Prostate gland (tissue), 2 donors: ENCODE measurements at regions not wholly inside any gene's neighbourhood (a gene's known extent, or its start where the extent isn't known, plus 50 kb on each side); places are given as distances from the start of the nearest gene placed in this dataset.

Experiments
- DNase-seq: peaks from one replicate; pipeline ENCODE4 v3.0.0-alpha.2; 2019; ENCODE audit warnings: low spot score
- H3K27ac ChIP-seq, 2 donors: fragments of 200-600 bp; sonication (generic); 2 replicates each; pipeline ENCODE4 v1.5.1; 2017 to 2019
- H3K27me3 ChIP-seq: fragments of 200-600 bp; sonication (generic); replicated peaks from 2 replicates; pipeline ENCODE4 v1.5.1; 2019; ENCODE audit not compliant: insufficient read depth
- H3K36me3 ChIP-seq, 2 donors: fragments of 200-600 bp; sonication (generic); 1 replicate in 1 of 2; 2 replicates in 1 of 2; pipeline versions ENCODE4 v1.5.1 to v1.8.1; 2017 to 2019
- H3K4me1 ChIP-seq: fragments of 200-600 bp; sonication (generic); replicated peaks from 2 replicates; pipeline ENCODE4 v1.5.1; 2019
- H3K4me3 ChIP-seq, 2 donors: fragments of 200-600 bp; sonication (generic); 2 replicates each; pipeline ENCODE4 v1.5.1; 2017 to 2019
- H3K9me3 ChIP-seq: fragments of 200-600 bp; sonication (generic); 2 replicates; pipeline ENCODE4 v1.5.1; 2017
- CTCF ChIP-seq, 4 experiments: fragments of 200-600 bp in 2 of 4; fragments of 450-650 bp in 2 of 4; sonication (generic) in 2 of 4; IDR thresholded peaks; 1 replicate in 3 of 4; 2 replicates in 1 of 4; pipeline ENCODE4 v1.5.1; 2016 to 2019; ENCODE audit warnings: antibody characterized with exemption in 4 of 4, mild to moderate bottlenecking in 2 of 4, moderate library complexity in 2 of 4
- POLR2A ChIP-seq: fragments of 450-650 bp; IDR thresholded peaks from one replicate; pipeline ENCODE4 v1.6.1; 2016; ENCODE audit warnings: antibody characterized with exemption, mild to moderate bottlenecking
- POLR2AphosphoS5 ChIP-seq: sonication (generic); formaldehyde crosslinking; IDR thresholded peaks from one replicate; pipeline ENCODE4 v1.6.1; 2017; ENCODE audit warnings: antibody characterized with exemption
- WGBS: methylation state at CpG from one replicate; pipeline ENCODE4 v1.1.5; 2018; 5-methylcytosine and 5-hydroxymethylcytosine counted together
- intact Hi-C: fragments of 100-400 bp; cut with DNase I; formaldehyde crosslinking; loops from one replicate; pipeline ENCODE4 v1.14.2; 2022

- WGBS, result 43% methylated on average over 9 of the region's 9 CpGs
- Histone ChIP-seq H3K4me1 (no peaks in the 10 kb centered on the region), H3K36me3 (no peaks in the 10 kb centered on the region), H3K4me3 (no peak overlapping the region), H3K9me3 (no peaks in the 10 kb centered on the region), H3K27ac (no peak overlapping the region), H3K27me3 (no peaks in the 10 kb centered on the region)
- intact Hi-C loops, result no loop called here
- no peak for DNase-seq
- TF ChIP-seq POLR2A (no peak), POLR2AphosphoS5 (no peak), CTCF (IDR thresholded peaks at IDR 0.05) (no peak)
These were observed 111.6 kb downstream of the FAM53A start for GRCh38 chr4:1572521-1572920.

GRCh38 chr4:1572010-1572385 is 112.1 kb downstream of the FAM53A start:
- intact Hi-C loops, result no loop called here
- Histone ChIP-seq H3K4me3 (no peak overlapping the region), H3K4me1 (no peaks in the 10 kb centered on the region), H3K36me3 (no peaks in the 10 kb centered on the region), H3K9me3 (no peaks in the 10 kb centered on the region), H3K27me3 (no peaks in the 10 kb centered on the region), H3K27ac (no peak overlapping the region)
- WGBS, result 35% methylated on average over 10 of the region's 10 CpGs
- DNase-seq, result no peak
- no peak for TF ChIP-seq POLR2AphosphoS5
- no peak for TF ChIP-seq CTCF (IDR thresholded peaks at IDR 0.05)
- TF ChIP-seq POLR2A, result no peak

- Histone ChIP-seq H3K27me3 (no peaks in the 10 kb centered on the region), H3K4me3 (no peak overlapping the region), H3K27ac (no peak overlapping the region), H3K9me3 (no peaks in the 10 kb centered on the region), H3K36me3 (no peaks in the 10 kb centered on the region), H3K4me1 (no peaks in the 10 kb centered on the region)
- intact Hi-C loops, result no loop called here
- WGBS, result 87% methylated on average over 19 of the region's 22 CpGs
- DNase-seq, result no peak
- TF ChIP-seq CTCF (IDR thresholded peaks at IDR 0.05) (no peak), POLR2A (no peak), POLR2AphosphoS5 (no peak)
These were observed 112.7 kb downstream of the FAM53A start for GRCh38 chr4:1571165-1572009.

GRCh38 chr4:1570291-1571164 is 113.6 kb downstream of the FAM53A start:
- TF ChIP-seq POLR2A (no peak), CTCF (IDR thresholded peaks at IDR 0.05) (no peak), POLR2AphosphoS5 (no peak)
- intact Hi-C loops, result no loop called here
- WGBS, result 83% methylated on average over 24 of the region's 25 CpGs
- Histone ChIP-seq H3K9me3 (no peaks in the 10 kb centered on the region), H3K36me3 (no peaks in the 10 kb centered on the region), H3K4me1 (no peaks in the 10 kb centered on the region), H3K4me3 (no peak overlapping the region), H3K27ac (no peak overlapping the region), H3K27me3 (no peaks in the 10 kb centered on the region)
- DNase-seq, result no peak
